ENCODE measurements at regions not wholly inside any gene's neighbourhood (a gene's known extent, or its start where the extent isn't known, plus 50 kb on each side); places are given as distances from the start of the nearest gene placed in this dataset.

DNA sequence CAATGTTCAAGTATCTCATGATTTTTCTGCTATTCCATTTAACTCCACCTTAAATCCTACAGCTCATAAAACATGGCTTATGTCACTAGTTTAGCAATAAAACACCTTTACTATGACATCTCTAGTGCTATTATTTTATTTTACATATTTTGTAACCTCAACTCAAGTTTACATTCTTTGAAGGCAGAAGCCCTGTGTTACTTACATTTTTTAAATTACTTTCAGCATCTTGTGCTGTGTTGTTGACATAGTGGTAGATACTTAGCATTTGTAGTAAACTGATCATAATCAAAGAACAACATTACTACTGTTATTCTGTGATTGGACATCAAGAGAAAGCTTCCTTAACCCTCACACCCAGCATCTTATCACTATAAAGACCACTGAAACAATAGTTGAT lies 216.1 kb downstream of the BMP4 start:
- TF ChIP-seq, protein P1, sequence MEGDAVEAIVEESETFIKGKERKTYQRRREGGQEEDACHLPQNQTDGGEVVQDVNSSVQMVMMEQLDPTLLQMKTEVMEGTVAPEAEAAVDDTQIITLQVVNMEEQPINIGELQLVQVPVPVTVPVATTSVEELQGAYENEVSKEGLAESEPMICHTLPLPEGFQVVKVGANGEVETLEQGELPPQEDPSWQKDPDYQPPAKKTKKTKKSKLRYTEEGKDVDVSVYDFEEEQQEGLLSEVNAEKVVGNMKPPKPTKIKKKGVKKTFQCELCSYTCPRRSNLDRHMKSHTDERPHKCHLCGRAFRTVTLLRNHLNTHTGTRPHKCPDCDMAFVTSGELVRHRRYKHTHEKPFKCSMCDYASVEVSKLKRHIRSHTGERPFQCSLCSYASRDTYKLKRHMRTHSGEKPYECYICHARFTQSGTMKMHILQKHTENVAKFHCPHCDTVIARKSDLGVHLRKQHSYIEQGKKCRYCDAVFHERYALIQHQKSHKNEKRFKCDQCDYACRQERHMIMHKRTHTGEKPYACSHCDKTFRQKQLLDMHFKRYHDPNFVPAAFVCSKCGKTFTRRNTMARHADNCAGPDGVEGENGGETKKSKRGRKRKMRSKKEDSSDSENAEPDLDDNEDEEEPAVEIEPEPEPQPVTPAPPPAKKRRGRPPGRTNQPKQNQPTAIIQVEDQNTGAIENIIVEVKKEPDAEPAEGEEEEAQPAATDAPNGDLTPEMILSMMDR (IDR thresholded peaks at IDR 0.05) = no peak
- TF ChIP-seq POLR2A (IDR thresholded peaks at IDR 0.05) = no peak
- TF ChIP-seq EP300 (IDR thresholded peaks at IDR 0.05) = no peak
